ENCODE measurements at regions not wholly inside any gene's neighbourhood (a gene's known extent, or its start where the extent isn't known, plus 50 kb on each side); places are given as distances from the start of the nearest gene placed in this dataset.

DNA sequence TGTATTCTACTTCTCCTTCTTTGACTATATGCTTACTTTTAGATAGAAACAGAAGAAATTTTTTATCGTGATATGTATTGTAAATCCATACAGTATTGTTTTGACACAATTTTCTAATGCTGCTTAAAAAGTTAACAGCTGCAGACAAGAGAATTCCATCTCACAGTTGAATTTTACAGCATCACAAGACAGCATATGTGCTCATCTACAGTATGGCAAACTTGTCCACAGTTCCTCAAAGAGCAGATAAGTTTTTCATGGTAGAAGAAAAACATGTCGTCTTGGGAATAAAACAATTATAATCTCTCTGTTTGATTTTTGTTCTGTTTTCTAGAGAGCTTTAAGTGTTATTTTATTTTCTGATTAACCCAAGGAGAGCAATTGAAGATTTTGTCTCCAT is 438.5 kb upstream of the NUDT12 start:
- no peak overlapping the region for H2AFZ ChIP-seq (ENCODE audit: insufficient read depth, low read depth, low read length, poor library complexity, severe bottlenecking)

DNA sequence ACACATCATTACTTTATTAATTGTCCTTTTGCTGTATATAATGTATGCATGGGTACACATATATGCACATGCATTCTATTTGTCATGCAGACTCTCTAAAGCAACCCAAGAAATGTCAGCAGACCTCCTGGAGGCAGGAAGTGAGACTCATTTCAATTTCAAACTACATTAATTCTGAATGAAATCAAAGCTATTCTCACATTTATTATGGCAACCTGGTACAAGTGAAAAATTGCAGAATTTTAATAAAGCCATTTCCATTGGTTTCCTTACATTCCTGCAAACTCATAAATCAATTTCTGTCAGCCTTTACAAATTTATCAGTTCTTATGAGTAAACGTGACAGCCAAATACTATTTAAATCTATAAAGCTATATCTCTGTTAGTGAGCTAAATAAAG is 430.4 kb upstream of the NUDT12 start:
- no peaks in the 10 kb centered on the region for H3K27me3 Mint-ChIP-seq
- H3K4me1 ChIP-seq (ENCODE audit: control insufficient read depth in 2 of 2, insufficient read depth in 2 of 2, low read length in 2 of 2): no peaks in the 10 kb centered on the region
- no peak overlapping the region for H2AFZ ChIP-seq (ENCODE audit: insufficient read depth, low read depth, low read length, poor library complexity, severe bottlenecking)
- H3K4me1 Mint-ChIP-seq: no peaks in the 10 kb centered on the region
- H3K4me2 ChIP-seq (replicated peaks; ENCODE audit: low read depth, low read length, poor library complexity, severe bottlenecking): no peak overlapping the region
- H3K27me3 ChIP-seq (replicated peaks in 1 of 4; ENCODE audit: control extremely low read depth in 1 of 4, control insufficient read depth in 3 of 4, insufficient read depth in 4 of 4, low read length in 3 of 4): no peaks in the 10 kb centered on the region
- no peak overlapping the region for H3K27ac ChIP-seq (ENCODE audit: low read length in 2 of 2)
- intact Hi-C loops (cut with micrococcal nuclease): no loop called here
- ATAC-seq (ENCODE audit: low read depth) (no peak), DNase-seq (no peak)
- H3K9me3 Mint-ChIP-seq (ENCODE audit: insufficient read depth): no peaks in the 10 kb centered on the region
- no peaks in the 10 kb centered on the region for H3K79me2 ChIP-seq (ENCODE audit: control insufficient read depth, insufficient read depth, low read length)
- H3K9ac ChIP-seq (ENCODE audit: low read length): no peak overlapping the region
- H3K4me3 ChIP-seq (ENCODE audit: control extremely low read depth in 1 of 5, extremely low read depth in 1 of 5, insufficient read depth in 1 of 5, low read depth in 2 of 5, low read length in 4 of 5): no peak overlapping the region
- no peak overlapping the region for H3K4me3 Mint-ChIP-seq
- TF ChIP-seq, protein P1, sequence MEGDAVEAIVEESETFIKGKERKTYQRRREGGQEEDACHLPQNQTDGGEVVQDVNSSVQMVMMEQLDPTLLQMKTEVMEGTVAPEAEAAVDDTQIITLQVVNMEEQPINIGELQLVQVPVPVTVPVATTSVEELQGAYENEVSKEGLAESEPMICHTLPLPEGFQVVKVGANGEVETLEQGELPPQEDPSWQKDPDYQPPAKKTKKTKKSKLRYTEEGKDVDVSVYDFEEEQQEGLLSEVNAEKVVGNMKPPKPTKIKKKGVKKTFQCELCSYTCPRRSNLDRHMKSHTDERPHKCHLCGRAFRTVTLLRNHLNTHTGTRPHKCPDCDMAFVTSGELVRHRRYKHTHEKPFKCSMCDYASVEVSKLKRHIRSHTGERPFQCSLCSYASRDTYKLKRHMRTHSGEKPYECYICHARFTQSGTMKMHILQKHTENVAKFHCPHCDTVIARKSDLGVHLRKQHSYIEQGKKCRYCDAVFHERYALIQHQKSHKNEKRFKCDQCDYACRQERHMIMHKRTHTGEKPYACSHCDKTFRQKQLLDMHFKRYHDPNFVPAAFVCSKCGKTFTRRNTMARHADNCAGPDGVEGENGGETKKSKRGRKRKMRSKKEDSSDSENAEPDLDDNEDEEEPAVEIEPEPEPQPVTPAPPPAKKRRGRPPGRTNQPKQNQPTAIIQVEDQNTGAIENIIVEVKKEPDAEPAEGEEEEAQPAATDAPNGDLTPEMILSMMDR (IDR thresholded peaks at IDR 0.05): no peak
- H3K36me3 ChIP-seq (replicated peaks in 1 of 2; ENCODE audit: control extremely low read depth in 1 of 2, control insufficient read depth in 1 of 2, extremely low read depth in 1 of 2, insufficient read depth in 2 of 2, low read length in 1 of 2): no peaks in the 10 kb centered on the region
- ChIA-PET CTCF (no interaction called here), POLR2A (no interaction called here)
- WGBS (ENCODE audit: insufficient coverage): no CpG with 5 or more reads among the region's 1 CpG
- no peak overlapping the region for H3K27ac Mint-ChIP-seq
- no peaks in the 10 kb centered on the region for H4K20me1 ChIP-seq (ENCODE audit: control insufficient read depth, insufficient read depth, low read length, poor library complexity, severe bottlenecking)
- H3K9me3 ChIP-seq (ENCODE audit: control extremely low read depth in 1 of 3, control insufficient read depth in 2 of 3, insufficient read depth in 1 of 3, low read length in 2 of 3): peaks cover 0 to 1% (median 0%) of the 10 kb centered on the region in 3 donors

More for the DNA sequence above, 438.5 kb upstream of the NUDT12 start:
- ChIA-PET POLR2A (no interaction called here), CTCF (no interaction called here)
- Histone ChIP-seq H3K4me3 (ENCODE audit: control extremely low read depth in 1 of 5, extremely low read depth in 1 of 5, insufficient read depth in 1 of 5, low read depth in 2 of 5, low read length in 4 of 5) (no peak overlapping the region), H3K27ac (ENCODE audit: low read length in 2 of 2) (no peak overlapping the region), H3K27me3 (replicated peaks in 1 of 4; ENCODE audit: control extremely low read depth in 1 of 4, control insufficient read depth in 3 of 4, insufficient read depth in 4 of 4, low read length in 3 of 4) (no peaks in the 10 kb centered on the region), H3K36me3 (replicated peaks in 1 of 2; ENCODE audit: control extremely low read depth in 1 of 2, control insufficient read depth in 1 of 2, extremely low read depth in 1 of 2, insufficient read depth in 2 of 2, low read length in 1 of 2) (no peaks in the 10 kb centered on the region), H4K20me1 (ENCODE audit: control insufficient read depth, insufficient read depth, low read length, poor library complexity, severe bottlenecking) (no peaks in the 10 kb centered on the region), H3K9me3 (ENCODE audit: control extremely low read depth in 1 of 3, control insufficient read depth in 2 of 3, insufficient read depth in 1 of 3, low read length in 2 of 3) (peaks cover 0 to 1% (median 0%) of the 10 kb centered on the region in 3 donors), H3K4me1 (ENCODE audit: control insufficient read depth in 2 of 2, insufficient read depth in 2 of 2, low read length in 2 of 2) (no peaks in the 10 kb centered on the region), H3K4me2 (replicated peaks; ENCODE audit: low read depth, low read length, poor library complexity, severe bottlenecking) (no peak overlapping the region), H3K9ac (ENCODE audit: low read length) (no peak overlapping the region), H3K79me2 (ENCODE audit: control insufficient read depth, insufficient read depth, low read length) (no peaks in the 10 kb centered on the region)
- no peak for DNase-seq
- TF ChIP-seq, protein P1 (IDR thresholded peaks at IDR 0.05): no peak
- TF ChIP-seq EZH2 (IDR thresholded peaks at IDR 0.05; ENCODE audit: borderline replicate concordance, insufficient read depth, low read depth, low read length, poor library complexity, severe bottlenecking): no peak
- H3K4me1 Mint-ChIP-seq: no peaks in the 10 kb centered on the region
- no peak for ATAC-seq (ENCODE audit: low read depth)
- intact Hi-C loops (cut with micrococcal nuclease): no loop called here
- H3K9me3 Mint-ChIP-seq (ENCODE audit: insufficient read depth): peaks cover 4% of the 10 kb centered on the region
- no peaks in the 10 kb centered on the region for H3K27me3 Mint-ChIP-seq
- no peak overlapping the region for H3K4me3 Mint-ChIP-seq
- H3K27ac Mint-ChIP-seq: no peak overlapping the region
- WGBS (ENCODE audit: insufficient coverage): no CpG with 5 or more reads among the region's 2 CpGs
